Adrenal gland (tissue), 9 donors: ENCODE measurements at regions not wholly inside any gene's neighbourhood (a gene's known extent, or its start where the extent isn't known, plus 50 kb on each side); places are given as distances from the start of the nearest gene placed in this dataset.

Experiments
- DNase-seq, 7 donors: peaks; one replicate each; pipeline ENCODE4 v3.0.0-alpha.2; 2019 to 2020
- H3K27ac ChIP-seq, 5 donors: fragments of 200-600 bp; sonication (generic) in 4 of 5; 1 replicate in 3 of 5; 2 replicates in 2 of 5; pipeline versions ENCODE4 v1.5.1 to v1.8.0; 2016 to 2020; ENCODE audit warnings: mild to moderate bottlenecking in 1 of 5
- H3K27me3 ChIP-seq: fragments of 200-600 bp; 2 replicates; pipeline ENCODE4 v1.8.0; 2021
- H3K36me3 ChIP-seq, 2 donors: fragments of 200-600 bp; replicated peaks in 1 of 2; 1 replicate in 1 of 2; 2 replicates in 1 of 2; pipeline versions ENCODE4 v1.5.1 to v1.8.0; 2018 to 2022
- H3K4me1 ChIP-seq, 2 donors: fragments of 200-600 bp; replicated peaks in 1 of 2; 1 replicate in 1 of 2; 2 replicates in 1 of 2; pipeline versions ENCODE4 v1.5.1 to v1.8.0; 2018 to 2021
- H3K4me3 ChIP-seq, 4 donors: fragments of 200-600 bp; sonication (generic) in 3 of 4; one replicate each; pipeline ENCODE4 v1.5.1; 2016 to 2018
- H3K9me3 ChIP-seq, 3 donors: fragments of 200-600 bp; sonication (generic) in 1 of 3; replicated peaks in 1 of 3; 1 replicate in 2 of 3; 2 replicates in 1 of 3; pipeline versions ENCODE4 v1.5.1 to v1.8.0; 2016 to 2021
- POLR2A ChIP-seq, 2 donors: fragments of 450-650 bp; IDR thresholded peaks; one replicate each; pipeline ENCODE4 v1.6.1; 2017; ENCODE audit warnings: antibody characterized with exemption in 2 of 2, mild to moderate bottlenecking in 2 of 2, moderate library complexity in 1 of 2
- WGBS, 4 donors: extraction: QIAGEN DNeasy Blood & Tissue Kit in 2 of 4; methylation state at CpG; one replicate each; pipeline versions ENCODE4 v1.1.5 to v1.1.7; 2013 to 2017; 5-methylcytosine and 5-hydroxymethylcytosine counted together
- intact Hi-C, 2 donors: fragments of 100-400 bp; cut with DNase I; formaldehyde crosslinking; loops; one replicate each; pipeline versions ENCODE4 v1.14.1 to v1.15.0; 2022 to 2023
- TF ChIP-seq, protein P1 (sequence below), 6 experiments: fragments of 450-650 bp in 4 of 6; fragments of 200-600 bp in 2 of 6; sonication (generic) in 1 of 6; IDR thresholded peaks; 1 replicate in 5 of 6; 2 replicates in 1 of 6; pipeline versions ENCODE4 v1.5.1 to v1.8.0; 2016 to 2021; ENCODE audit warnings: antibody characterized with exemption in 6 of 6, mild to moderate bottlenecking in 2 of 6, moderate library complexity in 1 of 6
- donor health status: healthy with polysubstance abuse.
- donor health status: Bipolar disorder and iron deficiency.
- donor health status: DM: yes; HTN: yes; CAD: no.
- donor health status: DM: no; HTN: no; CAD: no.
- donor health status: DM: no; HTN: no; CAD: no.

DNA sequence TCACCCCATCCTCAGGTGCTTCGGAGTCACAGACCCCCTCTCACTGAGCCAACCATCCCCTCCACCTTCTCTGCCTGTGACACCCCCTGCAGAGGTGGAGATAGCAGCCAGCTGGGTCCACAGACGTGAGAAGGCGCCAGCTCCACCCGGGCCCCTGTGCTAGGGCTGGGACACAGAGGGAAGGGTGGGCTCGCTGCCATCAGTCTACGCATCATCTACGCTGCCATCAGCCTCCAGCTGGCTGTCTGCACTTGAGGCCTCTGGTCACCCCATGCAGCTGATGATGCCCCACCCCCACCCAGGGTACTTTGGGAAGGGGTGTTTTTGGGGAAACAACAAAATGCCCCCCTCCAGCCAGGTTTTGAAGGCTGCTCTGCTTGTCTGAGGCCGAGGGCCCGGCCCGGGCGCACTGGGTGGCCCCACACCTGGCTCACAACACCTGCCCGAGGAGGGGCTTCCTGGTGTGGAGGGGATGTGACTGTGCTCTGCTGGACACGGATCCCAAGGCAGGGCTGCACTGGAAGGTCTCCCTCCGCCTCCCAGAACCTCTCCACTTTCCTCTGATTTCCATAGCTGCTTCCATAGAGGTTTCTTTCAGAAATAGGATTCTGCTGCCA lies 163.4 kb upstream of the IQSEC1 start:
- Histone ChIP-seq H3K27me3 (no peaks in the 10 kb centered on the region), H3K4me3 (no peak overlapping the region), H3K4me1 (no peaks in the 10 kb centered on the region), H3K36me3 (no peaks in the 10 kb centered on the region), H3K9me3 (no peaks in the 10 kb centered on the region), H3K27ac (no peak overlapping the region)
- TF ChIP-seq, protein P1, sequence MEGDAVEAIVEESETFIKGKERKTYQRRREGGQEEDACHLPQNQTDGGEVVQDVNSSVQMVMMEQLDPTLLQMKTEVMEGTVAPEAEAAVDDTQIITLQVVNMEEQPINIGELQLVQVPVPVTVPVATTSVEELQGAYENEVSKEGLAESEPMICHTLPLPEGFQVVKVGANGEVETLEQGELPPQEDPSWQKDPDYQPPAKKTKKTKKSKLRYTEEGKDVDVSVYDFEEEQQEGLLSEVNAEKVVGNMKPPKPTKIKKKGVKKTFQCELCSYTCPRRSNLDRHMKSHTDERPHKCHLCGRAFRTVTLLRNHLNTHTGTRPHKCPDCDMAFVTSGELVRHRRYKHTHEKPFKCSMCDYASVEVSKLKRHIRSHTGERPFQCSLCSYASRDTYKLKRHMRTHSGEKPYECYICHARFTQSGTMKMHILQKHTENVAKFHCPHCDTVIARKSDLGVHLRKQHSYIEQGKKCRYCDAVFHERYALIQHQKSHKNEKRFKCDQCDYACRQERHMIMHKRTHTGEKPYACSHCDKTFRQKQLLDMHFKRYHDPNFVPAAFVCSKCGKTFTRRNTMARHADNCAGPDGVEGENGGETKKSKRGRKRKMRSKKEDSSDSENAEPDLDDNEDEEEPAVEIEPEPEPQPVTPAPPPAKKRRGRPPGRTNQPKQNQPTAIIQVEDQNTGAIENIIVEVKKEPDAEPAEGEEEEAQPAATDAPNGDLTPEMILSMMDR (IDR thresholded peaks at IDR 0.05) = no peak
- TF ChIP-seq POLR2A (IDR thresholded peaks at IDR 0.05) = no peak
- no peak for DNase-seq
- WGBS, 4 donors = 77 to 91% (median 85%) methylated on average over 9 to 14 of the region's 14 CpGs
- intact Hi-C loops = no loop called here

GRCh38 chr3:13235897-13236296 lies 162.7 kb upstream of the IQSEC1 start:
- 52 to 64% (median 57%) methylated on average over 10 to 11 of the region's 11 CpGs for WGBS, 4 donors

DNA sequence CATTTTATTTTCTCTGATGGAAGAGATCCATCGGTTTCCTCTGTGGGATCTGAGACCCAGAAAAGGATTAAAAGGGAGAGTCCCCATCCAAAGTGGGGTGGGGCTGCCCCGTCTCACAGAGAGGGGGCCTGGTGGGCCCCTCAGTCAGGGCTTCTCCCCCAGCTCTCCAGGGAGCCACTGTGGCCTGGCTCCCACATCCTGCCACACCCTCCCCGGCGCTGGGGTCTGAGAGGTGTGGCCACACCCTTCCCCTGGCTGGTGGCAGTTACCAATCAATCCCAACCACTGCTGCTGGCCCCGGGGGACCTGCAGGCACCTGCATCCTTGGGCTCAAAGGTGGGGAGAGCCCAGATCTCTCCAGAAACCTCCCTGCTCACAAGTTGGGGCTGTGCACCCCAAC lies 161.8 kb upstream of the IQSEC1 start:
- WGBS, 4 donors = 38 to 59% (median 48%) methylated on average over 2 to 5 of the region's 5 CpGs

More at GRCh38 chr3:13235897-13236296, 162.7 kb upstream of the IQSEC1 start:
- Histone ChIP-seq H3K36me3 (no peaks in the 10 kb centered on the region), H3K27me3 (no peaks in the 10 kb centered on the region), H3K4me3 (no peak overlapping the region), H3K9me3 (no peaks in the 10 kb centered on the region), H3K27ac (no peak overlapping the region), H3K4me1 (no peaks in the 10 kb centered on the region)
- DNase-seq = peak in 5 of 7 donors; percentile 47 to 64 (median 48)
- TF ChIP-seq, protein P1 (IDR thresholded peaks at IDR 0.05) = no peak
- TF ChIP-seq POLR2A (IDR thresholded peaks at IDR 0.05) = no peak
- intact Hi-C loops = no loop called here

GRCh38 chr3:13234666-13235065 lies 161.4 kb upstream of the IQSEC1 start:
- DNase-seq = no peak
- Histone ChIP-seq H3K4me3 (no peak overlapping the region), H3K36me3 (no peaks in the 10 kb centered on the region), H3K4me1 (no peaks in the 10 kb centered on the region), H3K27ac (no peak overlapping the region), H3K9me3 (no peaks in the 10 kb centered on the region), H3K27me3 (no peaks in the 10 kb centered on the region)
- TF ChIP-seq POLR2A (IDR thresholded peaks at IDR 0.05) = no peak
- TF ChIP-seq, protein P1 (IDR thresholded peaks at IDR 0.05) = no peak
- 40 to 46% (median 43%) methylated on average over 6 to 9 of the region's 9 CpGs for WGBS, 4 donors
- intact Hi-C loops = no loop called here

More for the DNA sequence above, 161.8 kb upstream of the IQSEC1 start:
- Histone ChIP-seq H3K27ac (no peak overlapping the region), H3K27me3 (no peaks in the 10 kb centered on the region), H3K9me3 (no peaks in the 10 kb centered on the region), H3K36me3 (no peaks in the 10 kb centered on the region), H3K4me3 (no peak overlapping the region), H3K4me1 (no peaks in the 10 kb centered on the region)
- TF ChIP-seq, protein P1 (IDR thresholded peaks at IDR 0.05) = no peak
- no peak for TF ChIP-seq POLR2A (IDR thresholded peaks at IDR 0.05)
- intact Hi-C loops = no loop called here
- no peak for DNase-seq
